HG02852 (cell line): ENCODE measurements at regions not wholly inside any gene's neighbourhood (a gene's known extent, or its start where the extent isn't known, plus 50 kb on each side); places are given as distances from the start of the nearest gene placed in this dataset.
"Not testable (repeated sequence)": the region's sequence is repeated elsewhere in the genome, so short reads cannot be mapped to it uniquely, and the experiment has no call there.

Experiments
- ATAC-seq: cut with Tn5 transposase; IDR thresholded peaks from one replicate; pipeline ENCODE4 v1.9.1; 2021; ENCODE audit warnings: mild to moderate bottlenecking, moderate library complexity; ENCODE audit not compliant: unreplicated experiment

GRCh38 chr9:85792057-85792456 lies 50.3 kb upstream of the AGTPBP1 start:
- not testable (repeated sequence) for ATAC-seq

DNA sequence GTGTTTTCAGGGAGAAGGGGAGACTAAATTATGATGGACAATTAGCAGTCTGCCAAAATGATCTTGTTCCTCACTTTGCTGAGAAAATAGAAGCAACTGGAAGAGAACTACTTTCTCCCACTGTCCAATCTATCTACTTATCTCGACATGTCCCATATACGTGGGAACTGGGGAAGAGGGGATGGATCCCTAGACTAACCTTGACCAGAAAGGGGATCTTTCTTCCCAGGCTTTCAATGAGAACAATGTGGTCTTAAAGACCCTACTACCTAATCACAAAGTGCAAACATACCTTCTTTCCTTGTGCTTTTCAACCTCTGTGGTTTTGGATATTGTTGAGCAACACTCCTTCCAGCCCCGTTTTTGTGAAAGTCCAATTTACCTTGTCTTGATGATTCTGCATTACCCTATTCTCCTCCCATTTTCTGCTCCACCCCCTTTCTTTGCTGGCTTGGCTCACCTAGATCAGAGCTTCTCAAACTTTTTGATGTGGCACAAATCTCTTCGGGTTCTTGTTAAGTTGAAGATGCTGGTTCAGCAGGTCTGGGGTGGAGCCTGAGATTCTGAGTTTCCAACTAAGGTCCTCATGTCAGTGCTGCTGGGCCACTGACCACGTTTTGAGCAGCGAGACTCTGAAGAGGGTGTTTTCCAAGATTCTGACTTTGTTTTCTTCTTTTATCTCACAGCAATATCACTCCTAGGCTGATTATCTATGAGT lies 61.4 kb upstream of the AGTPBP1 start:
- not testable (repeated sequence) for ATAC-seq

DNA sequence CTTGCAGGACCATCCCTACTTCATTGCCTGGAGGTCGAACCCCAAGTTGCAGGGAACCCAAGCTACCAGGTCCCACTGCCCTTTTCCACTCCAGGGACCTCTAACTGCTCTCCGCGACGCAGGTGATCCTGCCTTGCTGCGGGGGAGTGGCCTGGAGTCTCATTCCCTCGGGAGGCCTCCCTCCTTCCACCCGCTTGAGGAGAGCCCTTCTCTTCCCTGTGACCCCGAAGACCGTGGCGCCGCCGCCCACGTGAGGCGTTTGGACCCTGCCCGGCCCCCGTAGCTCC lies 63.0 kb upstream of the AGTPBP1 start:
- not testable (repeated sequence) for ATAC-seq

DNA sequence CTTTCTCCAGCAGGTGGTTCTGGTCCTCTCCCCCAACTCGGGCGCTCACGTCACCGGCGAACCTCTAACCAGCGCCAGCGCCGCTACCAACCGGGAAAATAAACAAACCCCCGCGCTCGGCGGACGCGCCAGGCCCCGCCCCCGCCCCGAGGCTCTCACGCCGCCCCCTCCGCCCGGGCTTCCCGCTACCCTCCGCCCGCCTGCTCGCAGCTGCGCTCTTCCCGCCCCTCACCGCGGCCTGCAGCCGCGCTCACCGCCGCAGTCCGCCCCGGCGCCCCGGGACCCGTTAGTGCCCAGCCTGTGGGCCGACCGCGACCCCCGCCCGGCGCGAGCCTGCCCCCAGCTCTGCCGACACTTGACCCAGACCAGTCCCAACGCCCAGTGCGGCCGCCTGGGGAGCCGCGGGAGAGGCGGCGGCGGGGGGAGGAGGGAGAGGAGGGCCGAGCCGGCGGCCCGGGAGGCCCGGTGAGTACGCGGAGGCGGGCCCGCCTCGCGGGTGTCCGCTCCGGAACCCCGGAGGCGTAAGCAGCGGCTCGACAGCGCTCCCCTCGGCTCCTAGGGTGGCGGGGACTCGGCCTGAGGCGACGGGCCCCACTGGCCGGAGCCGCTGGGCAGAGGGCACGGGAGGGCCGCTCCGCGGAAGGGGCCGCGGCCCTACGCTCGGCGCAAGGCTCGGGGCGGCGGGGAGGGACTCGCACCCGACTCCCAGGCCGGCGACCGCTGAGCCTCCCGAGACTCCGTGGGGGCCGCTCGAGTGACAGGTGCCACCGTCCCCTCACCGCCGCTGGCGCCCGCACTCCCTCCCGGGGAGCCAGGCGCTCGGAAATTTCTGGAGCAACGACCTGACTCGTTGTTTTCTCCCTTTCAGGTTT lies 63.6 kb upstream of the AGTPBP1 start:
- ATAC-seq = peak; percentile 75

DNA sequence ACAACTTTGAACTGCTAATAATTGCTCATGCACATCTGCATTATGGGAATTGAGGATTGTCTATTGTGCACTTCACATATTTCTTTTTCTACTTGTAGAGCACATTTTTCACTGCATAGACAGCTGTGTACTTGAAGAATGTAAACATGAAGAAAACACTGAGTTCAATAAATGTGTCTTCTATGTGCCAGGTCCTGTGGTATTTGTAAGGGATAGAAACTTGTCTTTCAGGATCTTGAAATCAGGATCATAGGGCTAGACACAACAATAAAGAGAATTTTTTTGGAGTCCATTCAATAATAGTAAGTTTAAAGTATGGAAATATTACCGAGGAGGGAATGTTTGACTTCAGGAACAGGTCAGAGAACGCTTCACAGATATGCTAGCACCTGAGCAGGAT lies 66.6 kb upstream of the AGTPBP1 start:
- ATAC-seq = not testable (repeated sequence)

DNA sequence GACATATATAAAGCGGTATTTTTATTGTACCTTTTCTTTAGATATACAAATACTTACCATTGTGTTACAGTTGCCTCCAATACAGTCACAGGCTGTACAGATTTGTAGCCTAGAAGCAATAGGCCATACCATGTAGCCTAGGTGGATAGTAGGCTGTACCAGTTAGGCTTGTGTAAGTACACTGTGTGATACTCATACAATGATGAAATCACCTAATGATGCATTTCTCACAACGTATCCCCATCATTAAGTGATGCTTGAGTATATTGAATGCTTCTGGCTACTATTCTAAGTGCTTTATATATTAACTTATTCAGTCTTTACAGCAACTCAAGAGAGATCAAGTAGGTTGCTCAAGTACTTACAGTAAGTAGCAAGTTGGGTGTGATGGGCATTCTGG lies 71.6 kb upstream of the AGTPBP1 start:
- not testable (repeated sequence) for ATAC-seq

DNA sequence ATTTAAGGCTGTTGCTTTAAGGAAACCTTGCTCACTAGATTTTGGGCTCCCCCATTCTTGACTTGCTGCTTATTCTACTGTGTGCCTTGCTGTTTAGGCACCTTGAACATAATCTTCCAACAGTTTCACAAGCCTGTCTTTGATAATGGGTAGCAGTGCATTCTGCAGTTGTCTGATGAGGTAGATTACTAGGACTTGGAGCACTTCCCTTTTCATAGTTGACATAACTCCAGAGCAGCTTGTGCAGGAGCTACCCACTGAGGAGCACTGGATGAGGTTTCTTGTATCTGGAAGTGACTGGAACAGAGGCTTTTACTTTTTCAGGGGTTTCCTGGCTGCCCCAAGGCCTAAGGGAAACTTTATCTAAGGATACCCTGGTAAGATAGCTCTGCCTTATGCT lies 73.0 kb upstream of the AGTPBP1 start:
- ATAC-seq = not testable (repeated sequence)

GRCh38 chr9:85818971-85819370 lies 77.2 kb upstream of the AGTPBP1 start:
- ATAC-seq = not testable (repeated sequence)

GRCh38 chr9:85820598-85820997 lies 78.8 kb upstream of the AGTPBP1 start:
- not testable (repeated sequence) for ATAC-seq

GRCh38 chr9:85824949-85825348 lies 83.2 kb upstream of the AGTPBP1 start:
- not testable (repeated sequence) for ATAC-seq

DNA sequence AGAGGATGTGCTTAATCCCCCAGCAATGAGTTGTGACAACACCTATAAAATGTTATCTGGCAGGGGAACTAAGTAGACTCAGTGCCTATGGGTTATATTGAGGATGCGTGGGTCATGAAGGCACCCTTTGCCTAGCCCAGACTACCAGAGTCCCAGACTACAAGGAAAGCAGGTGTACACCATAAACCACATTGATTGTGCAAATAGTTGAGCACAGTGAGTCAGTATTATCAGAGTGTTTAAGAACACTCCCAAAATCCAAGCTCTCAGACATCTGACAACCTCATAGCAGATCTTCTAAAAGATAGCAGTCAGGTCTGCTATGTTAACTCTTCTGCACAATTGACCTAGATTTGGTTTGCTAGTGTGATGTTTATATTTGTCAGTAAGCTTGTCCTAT lies 92.8 kb upstream of the AGTPBP1 start:
- not testable (repeated sequence) for ATAC-seq

DNA sequence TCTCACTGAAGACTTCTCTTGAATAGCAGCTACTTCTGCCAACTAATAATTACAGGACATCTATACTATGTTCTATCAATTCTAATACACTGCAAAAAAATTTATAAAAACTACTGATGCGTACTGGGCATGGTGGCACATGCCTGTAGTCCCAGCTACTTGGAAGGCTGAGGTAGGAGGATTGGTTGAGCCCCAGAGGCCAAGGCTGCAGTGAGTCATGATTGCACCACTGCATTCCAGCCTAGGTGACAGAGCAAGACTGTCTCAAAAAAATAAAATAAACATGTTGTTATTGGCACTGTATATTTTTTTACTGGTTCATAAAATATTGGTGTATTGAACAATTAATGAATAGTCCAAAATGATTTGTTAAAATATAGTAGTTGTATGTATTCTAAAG lies 97.0 kb upstream of the NAA35 start:
- not testable (repeated sequence) for ATAC-seq

DNA sequence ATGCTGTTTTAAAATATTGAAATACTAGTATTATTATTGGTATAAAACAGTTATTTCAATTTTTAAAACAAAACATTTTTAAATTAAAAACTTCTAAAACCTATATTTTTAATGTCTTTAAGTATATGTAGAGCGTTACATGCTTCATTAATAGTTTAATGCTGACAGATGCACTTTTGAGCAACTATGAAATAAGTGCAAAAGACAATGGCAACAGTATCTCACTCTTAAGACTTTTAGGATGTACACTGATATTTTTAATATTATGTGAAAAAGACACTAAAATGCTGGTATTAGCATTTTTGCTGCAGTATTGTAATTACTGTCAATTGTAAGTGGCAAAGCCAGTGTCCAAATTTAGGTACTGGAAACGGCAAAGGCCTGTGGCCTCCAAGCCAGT lies 93.2 kb upstream of the NAA35 start:
- ATAC-seq = not testable (repeated sequence)

GRCh38 chr9:85858056-85858750 lies 82.7 kb upstream of the NAA35 start:
- no peak for ATAC-seq

GRCh38 chr9:85859765-85860164 lies 81.2 kb upstream of the NAA35 start:
- ATAC-seq = no peak

DNA sequence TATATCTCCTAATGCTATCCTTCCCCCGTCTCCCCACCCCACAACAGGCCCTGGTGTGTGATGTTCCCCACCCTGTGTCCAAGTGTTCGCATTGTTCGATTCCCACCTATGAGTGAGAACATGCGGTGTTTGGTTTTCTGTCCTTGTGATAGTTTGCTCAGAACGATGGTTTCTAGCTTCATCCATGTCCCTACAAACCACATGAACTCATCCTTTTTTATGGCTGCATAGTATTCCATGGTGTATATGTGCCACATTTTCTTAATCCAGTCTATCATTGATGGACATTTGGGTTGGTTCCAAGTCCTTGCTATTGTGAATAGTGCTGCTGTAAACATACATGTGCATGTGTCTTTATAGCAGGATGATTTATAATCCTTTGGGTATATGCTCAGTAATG lies 79.1 kb upstream of the NAA35 start:
- not testable (repeated sequence) for ATAC-seq

DNA sequence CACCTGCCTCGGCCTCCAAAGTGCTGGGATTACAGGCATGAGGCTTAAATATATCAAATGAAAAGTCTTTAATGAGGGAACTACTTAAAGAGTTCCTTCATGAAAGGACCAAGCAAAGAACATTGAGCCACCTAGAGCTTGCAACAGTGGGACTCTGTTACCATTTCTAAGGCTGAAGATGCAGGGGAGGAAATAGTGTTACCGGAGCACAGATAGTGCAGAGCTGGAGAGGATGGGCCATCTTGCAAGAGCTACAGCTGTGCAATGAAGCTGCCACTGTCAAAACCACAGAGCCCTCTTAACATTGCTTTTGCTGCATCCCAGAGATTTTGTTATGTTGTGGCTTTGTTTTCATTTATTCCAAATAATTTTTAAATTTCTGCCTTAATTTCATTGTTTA lies 77.1 kb upstream of the NAA35 start:
- no peak for ATAC-seq

- ATAC-seq = no peak
Measured at GRCh38 chr9:85871008-85871407, 69.9 kb upstream of the NAA35 start.

DNA sequence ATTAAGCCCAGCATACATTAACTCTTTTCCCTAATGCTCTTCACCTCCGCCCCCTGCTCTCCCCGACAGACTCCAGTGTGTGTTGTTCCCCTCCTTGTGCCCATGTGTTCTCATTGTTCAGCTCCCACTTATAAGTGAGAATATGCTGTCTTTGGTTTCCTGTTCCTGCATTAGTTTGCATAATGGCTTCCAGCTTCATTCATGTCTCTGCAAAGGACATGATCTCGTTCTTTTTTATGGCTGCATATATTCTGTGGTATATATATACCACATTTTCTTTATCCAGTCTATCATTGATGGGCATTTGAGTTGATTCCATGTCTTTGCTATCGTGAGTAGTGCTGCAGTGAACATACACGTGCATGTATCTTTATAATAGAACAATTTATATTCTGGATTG lies 69.3 kb upstream of the NAA35 start:
- ATAC-seq = not testable (repeated sequence)

- no peak for ATAC-seq
Measured at GRCh38 chr9:85872463-85872862, 68.5 kb upstream of the NAA35 start.

- ATAC-seq = no peak
Measured at GRCh38 chr9:85876628-85877027, 64.3 kb upstream of the NAA35 start.
